NCI-H1694 treated with DMSO at 0.1 percent for 48 hours (cell line): ENCODE measurements at regions not wholly inside any gene's neighbourhood (a gene's known extent, or its start where the extent isn't known, plus 50 kb on each side); places are given as distances from the start of the nearest gene placed in this dataset.

ENCODE experiments used
- DNase-seq: peaks from one replicate; lab custom pipeline; 2025; lab: John Stamatoyannopoulos, UW

GRCh38 chr22:34913826-34914225, 152.1 kb upstream of the ISX start:
- no peak for DNase-seq

GRCh38 chr22:34914846-34915245, 151.1 kb upstream of the ISX start:
- DNase-seq = no peak

- no peak for DNase-seq
Observed at GRCh38 chr22:34917239-34917638, 148.7 kb upstream of the ISX start.

- DNase-seq = no peak
Observed at GRCh38 chr22:34931026-34931425, 134.9 kb upstream of the ISX start.

- DNase-seq = no peak
Observed at GRCh38 chr22:34934261-34934660, 131.7 kb upstream of the ISX start.

GRCh38 chr22:34943830-34944229, 122.1 kb upstream of the ISX start:
- DNase-seq = no peak

- DNase-seq = no peak
Observed at GRCh38 chr22:34946339-34946985, 119.5 kb upstream of the ISX start.

- DNase-seq = no peak
Observed at GRCh38 chr22:34950489-34950888, 115.5 kb upstream of the ISX start.

- DNase-seq = no peak
Observed at GRCh38 chr22:34951212-34951611, 114.7 kb upstream of the ISX start.

GRCh38 chr22:34960005-34960404, 106.0 kb upstream of the ISX start:
- no peak for DNase-seq

GRCh38 chr22:34966980-34967565, 98.9 kb upstream of the ISX start:
- DNase-seq = no peak

- no peak for DNase-seq
Observed at GRCh38 chr22:34969001-34969790, 96.8 kb upstream of the ISX start.

- DNase-seq = no peak
Observed at GRCh38 chr22:34971456-34971855, 94.5 kb upstream of the ISX start.

- no peak for DNase-seq
Observed at GRCh38 chr22:34972191-34972897, 93.6 kb upstream of the ISX start.

- DNase-seq = no peak
Observed at GRCh38 chr22:34973016-34973415, 92.9 kb upstream of the ISX start.

- DNase-seq = no peak
Observed at GRCh38 chr22:34973926-34974325, 92.0 kb upstream of the ISX start.

GRCh38 chr22:34975721-34976120, 90.2 kb upstream of the ISX start:
- DNase-seq = no peak

GRCh38 chr22:34976474-34976873, 89.5 kb upstream of the ISX start:
- no peak for DNase-seq

- no peak for DNase-seq
Observed at GRCh38 chr22:34976886-34977285, 89.1 kb upstream of the ISX start.

GRCh38 chr22:34986523-34986922, 79.4 kb upstream of the ISX start:
- no peak for DNase-seq

- no peak for DNase-seq
Observed at GRCh38 chr22:34992672-34993071, 73.3 kb upstream of the ISX start.

GRCh38 chr22:34993548-34993947, 72.4 kb upstream of the ISX start:
- no peak for DNase-seq
